GM03348 (cell line): ENCODE measurements at regions not wholly inside any gene's neighbourhood (a gene's known extent, or its start where the extent isn't known, plus 50 kb on each side); places are given as distances from the start of the nearest gene placed in this dataset.
"Not testable (repeated sequence)": the region's sequence is repeated elsewhere in the genome, so short reads cannot be mapped to it uniquely, and the experiment has no call there.

ENCODE experiments used
- DNase-seq: peaks from one replicate; pipeline ENCODE4 v3.0.0; 2012; ENCODE audit warnings: low spot score

DNA sequence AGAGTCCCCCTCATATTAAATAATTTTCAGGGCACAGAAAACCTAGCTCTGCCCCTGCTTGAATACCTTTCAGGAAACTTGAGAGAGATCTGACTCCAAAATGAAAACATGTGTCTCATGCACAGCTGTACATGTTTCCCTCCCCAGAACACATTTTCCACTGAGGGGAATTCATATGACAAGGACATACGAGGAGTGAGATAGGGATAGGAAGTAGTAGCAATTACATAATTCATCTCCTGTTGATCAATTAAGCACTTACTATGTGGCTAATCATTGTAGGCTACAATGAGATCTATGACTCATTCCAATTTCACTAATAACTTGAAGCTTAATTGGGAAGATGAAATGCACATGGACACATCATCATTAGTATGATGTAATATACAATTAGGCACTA lies 302.1 kb downstream of the PCDH11X start:
- not testable (repeated sequence) for DNase-seq

DNA sequence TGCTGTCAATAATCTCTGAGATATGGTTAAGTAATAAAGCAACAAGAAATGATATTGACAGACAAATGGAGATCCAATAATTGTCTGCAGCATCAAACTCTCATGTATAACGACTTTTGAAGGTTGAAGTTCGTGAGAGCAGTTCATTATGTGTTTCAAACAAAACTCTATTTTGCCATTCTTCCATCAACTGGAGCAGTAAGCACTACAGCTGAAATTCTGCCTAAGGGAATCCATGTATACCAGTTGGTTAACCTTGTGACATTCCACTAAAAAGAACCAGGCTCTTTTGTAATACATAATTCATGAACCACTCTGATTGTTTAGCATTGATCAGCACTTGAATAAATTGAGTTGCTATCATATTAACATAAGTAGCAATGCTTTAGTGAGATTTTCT lies 311.6 kb downstream of the PCDH11X start:
- DNase-seq: not testable (repeated sequence)

DNA sequence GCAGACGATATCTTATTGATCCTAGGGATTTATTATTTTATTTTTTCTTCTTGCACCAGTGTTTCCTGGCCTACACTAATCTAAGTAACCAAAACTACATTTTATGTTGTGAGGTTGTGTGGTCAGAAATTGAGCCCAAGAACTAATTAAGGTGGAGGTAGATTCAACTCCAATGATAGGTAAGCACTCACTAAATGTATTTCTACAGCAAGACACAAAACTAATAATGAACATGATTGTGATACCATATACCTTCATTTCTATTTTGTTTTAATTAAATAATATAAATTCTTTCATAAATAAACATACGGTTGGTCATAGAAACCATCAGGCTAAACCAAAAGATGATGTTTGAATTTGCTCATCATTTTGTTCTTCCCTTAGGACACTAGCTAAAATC lies 319.0 kb downstream of the PCDH11X start:
- not testable (repeated sequence) for DNase-seq

DNA sequence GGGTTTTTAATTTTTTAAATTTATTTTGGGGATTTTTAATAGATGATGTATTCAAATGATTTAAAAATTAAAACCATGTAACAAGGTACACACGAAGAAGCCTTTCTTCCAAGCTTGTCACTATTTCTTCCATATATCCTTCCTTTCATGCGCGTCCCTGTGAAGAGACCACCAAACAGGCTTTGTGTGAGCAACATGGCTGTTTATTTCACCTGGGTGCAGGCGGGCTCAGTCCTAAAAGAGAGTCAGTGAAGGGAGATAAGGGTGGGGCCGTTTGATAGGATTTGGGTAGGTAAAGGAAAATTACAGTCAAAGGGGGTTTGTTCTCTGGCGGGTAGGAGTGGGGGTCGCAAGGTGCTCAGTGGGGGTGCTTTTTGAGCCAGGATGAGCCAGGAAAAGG lies 320.9 kb downstream of the PCDH11X start:
- DNase-seq: not testable (repeated sequence)

DNA sequence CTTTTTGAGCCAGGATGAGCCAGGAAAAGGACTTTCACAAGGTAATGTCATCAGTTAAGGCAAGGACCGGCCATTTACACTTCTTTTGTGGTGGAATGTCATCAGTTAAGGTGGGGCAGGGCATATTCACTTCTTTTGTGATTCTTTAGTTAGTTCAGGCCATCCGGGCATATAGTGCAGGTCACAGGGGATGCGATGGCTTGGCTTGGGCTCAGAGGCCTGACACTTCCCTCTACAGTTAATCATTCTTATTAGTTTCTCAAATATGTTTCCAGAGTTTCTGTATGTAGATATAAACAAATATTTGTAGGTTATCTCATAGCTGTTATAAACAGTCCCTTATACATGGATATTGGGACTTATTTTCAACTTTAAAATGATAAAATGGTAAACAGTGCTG lies 326.5 kb downstream of the PCDH11X start:
- not testable (repeated sequence) for DNase-seq

DNA sequence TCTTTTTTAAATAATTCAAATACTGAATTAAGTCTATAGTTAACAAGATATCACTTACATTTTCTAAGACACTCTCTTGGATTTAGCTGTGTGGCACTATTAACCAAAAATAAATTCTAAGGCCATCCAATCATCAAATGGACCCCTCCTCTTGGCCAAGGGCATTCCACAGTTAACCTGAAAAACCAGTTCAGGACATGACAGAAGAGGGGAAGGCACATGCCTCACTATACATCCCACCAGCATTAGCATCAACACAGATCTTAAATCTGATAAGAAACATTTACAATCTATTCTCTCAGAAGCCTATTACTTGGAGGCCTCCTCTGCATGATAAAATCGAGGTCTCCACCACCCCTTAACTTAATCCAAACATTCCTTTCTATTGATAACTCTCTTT lies 327.5 kb downstream of the PCDH11X start:
- not testable (repeated sequence) for DNase-seq

DNA sequence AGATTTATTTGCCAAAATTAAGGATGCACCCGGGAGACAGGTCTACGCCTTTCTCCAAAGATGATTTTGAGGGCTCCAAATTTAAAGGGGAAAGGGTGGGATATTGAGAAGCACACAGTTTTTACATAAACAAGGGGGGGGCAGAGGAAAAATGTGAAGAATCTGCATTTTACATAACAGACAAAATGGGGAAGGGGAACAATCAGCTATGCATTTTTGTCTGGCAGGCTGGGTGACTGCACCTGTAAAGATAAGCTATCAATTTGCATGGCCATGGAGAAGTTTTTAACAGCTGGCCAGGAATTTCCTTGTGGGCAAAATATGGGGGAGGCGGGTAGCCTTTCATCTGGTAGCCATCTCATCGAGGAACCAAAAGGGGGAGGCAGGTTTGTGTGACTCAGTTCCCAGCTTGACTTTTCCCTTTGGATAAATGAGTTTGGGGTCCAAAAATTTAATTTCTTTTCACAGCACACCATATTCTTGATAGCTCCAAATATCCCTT lies 331.3 kb downstream of the PCDH11X start:
- not testable (repeated sequence) for DNase-seq

DNA sequence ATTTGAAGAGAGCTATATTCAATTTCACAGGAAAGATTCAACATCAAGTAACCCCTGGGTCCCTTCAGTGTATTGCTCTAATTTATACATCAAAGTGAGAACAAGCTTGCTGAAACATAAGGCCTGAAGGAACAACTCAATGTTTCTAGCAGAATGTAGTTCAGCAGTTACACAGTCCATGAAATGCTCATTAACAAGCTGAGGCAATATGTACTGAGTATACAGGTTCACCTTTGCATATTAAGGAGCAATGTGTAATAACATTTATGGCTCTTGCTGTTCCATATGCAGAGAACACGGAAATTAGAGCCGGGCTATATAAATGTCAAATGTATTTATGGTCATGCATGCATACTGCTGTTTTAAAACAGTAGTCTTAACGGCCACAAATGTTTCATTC lies 338.5 kb downstream of the PCDH11X start:
- not testable (repeated sequence) for DNase-seq

DNA sequence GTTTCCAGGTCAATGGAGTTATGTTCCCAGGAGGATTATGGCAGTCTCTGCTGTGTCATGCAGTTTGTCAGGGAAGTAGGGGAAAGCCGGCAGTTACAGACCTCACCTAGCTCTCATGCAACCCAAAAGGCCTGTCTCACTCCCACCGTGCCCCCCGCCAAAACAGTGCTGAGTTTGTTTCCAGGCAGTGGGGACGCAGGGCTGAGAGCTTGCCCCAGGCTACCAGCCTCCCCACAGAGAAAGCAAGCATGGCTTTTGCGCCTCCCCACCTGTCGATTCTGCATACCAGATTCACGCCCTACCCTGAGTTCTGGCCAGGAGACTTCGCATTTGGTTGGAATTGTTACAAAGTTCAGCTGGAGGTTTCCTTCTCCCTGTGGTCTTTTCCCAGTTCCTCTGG lies 383.9 kb downstream of the PCDH11X start:
- not testable (repeated sequence) for DNase-seq

DNA sequence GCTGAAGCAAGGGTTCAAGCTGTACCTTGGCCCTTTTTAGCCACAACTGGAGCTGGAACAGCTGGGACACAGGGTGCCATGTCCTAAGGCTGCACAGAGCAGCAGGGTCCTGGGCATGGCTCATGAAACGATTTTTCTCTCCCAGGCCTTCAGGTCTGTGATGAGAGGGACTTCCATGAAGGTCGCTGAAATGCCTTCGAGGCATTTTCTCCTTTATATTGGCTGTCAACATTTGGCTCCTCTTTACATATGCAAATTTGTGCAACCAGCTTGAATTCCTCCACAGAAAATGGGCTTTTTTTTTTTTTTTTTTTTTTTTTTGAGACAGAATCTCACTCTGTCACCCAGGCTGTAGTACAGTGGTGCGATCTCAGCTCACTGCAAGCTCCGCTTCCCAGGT lies 430.8 kb downstream of the PCDH11X start:
- DNase-seq: no peak

DNA sequence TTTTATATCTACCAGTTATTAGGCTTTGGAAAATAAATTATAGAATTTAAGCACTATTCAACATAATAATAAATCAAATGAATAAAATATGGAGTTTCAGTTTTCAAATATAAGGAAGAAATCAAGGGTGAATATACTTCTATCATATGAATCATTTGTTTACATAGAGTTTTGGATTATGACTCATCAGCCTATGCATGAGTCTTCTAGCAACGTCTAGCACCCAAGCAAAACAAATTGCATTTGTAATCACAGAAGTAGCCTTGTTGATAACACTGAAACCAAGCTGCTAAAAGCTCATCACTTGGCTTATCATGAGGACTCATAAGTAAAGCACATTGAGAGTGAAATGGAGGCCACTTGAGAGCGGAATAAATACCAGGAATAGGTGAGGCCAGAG lies 434.6 kb downstream of the PCDH11X start:
- no peak for DNase-seq

DNA sequence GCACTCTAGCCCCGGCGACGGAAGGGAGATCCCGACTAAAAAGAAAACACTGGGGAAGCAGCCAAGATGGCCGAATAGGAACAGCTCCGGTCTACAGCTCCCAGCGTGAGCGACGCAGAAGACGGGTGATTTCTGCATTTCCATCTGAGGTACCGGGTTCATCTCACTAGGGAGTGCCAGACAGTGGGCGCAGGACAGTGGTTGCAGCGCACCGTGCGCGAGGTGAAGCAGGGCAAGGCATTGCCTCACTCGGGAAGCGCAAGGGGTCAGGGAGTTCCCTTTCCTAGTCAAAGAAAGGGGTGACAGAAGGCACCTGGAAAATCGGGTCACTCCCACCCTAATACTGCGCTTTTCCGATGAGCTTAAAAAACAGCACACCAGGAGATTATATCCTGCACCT lies 435.8 kb downstream of the PCDH11X start:
- not testable (repeated sequence) for DNase-seq

DNA sequence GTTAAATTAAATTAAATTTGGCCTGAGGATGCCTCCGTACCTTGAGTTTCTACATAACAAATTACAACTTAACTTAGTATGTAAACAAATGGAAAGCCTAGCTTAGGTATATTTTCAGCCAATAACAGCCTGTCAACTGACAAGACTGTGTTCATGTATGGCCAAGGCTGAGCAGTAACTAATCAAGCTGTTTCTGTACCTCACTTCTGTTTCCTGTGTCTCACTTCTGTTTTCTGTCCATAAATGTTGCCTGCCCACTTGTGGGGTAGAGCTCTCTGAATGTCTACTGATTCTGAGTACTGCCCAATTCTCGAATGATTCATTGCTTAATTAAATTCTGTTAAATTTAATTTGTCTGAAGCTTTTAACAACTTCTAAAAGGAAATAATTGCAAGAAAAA lies 445.2 kb downstream of the PCDH11X start:
- no peak for DNase-seq

DNA sequence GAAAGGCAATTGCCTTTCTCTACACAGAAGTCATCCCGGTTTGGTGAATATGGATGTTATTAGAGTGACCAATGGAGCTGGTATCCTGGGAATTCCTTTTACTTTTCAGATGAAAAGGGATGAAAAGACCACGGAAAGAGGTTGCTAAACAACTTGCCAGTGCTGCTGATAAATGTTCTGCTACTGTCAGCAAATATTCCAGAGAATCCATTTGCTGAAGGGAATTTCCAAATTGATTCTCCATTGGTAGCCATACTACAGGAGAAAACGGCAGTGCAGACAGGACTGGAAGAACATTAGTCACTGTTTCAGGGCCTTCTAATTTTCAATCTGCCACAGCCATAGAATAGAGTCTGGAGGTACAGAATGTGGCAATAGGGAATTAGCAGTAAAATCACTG lies 451.5 kb downstream of the PCDH11X start:
- no peak for DNase-seq

DNA sequence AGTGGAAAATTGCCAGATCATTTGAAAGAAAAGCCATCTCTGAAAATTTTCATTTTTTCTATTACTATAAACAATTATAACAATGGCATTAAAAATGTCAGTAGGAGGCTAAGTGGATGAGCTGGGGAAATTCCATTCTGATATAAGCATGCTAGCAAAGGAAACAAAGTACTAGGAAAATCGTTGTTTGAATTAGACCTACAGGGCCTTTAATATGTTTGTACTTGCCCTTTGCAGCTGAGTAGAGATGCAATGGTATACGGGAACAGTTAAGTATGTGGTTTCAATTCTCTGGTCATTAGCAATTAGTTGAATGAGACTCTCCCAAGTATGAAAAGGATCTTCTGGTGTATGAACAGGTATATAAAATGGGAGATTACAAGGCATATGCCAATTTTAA lies 452.2 kb downstream of the PCDH11X start:
- no peak for DNase-seq

DNA sequence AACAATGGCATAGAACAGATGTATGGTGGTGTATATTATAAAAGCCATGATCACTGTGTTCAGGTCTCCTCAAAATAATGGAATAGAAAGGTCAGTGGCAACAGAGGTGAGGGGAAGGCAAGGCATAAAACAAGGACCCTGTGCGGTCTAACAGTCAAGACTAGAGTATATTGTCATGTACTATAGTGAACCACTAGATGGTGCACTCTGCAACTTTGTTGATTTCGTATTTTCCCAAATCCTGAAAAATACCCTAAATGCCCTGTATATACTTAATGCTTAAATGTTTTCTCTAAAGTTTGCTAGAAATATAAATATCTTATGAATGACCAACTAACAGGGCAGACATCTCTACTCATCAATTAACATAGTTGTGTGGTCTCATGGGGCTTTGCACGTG lies 453.0 kb downstream of the PCDH11X start:
- DNase-seq: no peak

DNA sequence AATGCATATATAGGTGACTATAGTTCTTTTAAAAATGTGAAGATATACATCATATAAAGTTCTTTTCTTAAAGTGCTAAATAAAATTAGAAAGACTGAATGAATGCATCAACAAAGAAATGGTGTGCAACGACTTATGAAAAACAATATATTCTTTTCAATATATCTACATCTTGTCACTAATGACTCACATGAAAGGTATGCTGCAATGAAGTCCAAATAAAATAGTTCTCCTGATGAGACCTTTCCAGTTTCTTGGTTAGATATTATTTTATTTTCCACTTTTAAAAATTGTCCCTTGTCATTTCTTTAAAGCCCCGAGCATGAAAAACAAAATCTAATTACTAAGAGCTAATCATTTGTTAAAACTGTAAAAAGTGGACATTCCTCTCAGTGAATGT lies 462.1 kb downstream of the PCDH11X start:
- DNase-seq: no peak

DNA sequence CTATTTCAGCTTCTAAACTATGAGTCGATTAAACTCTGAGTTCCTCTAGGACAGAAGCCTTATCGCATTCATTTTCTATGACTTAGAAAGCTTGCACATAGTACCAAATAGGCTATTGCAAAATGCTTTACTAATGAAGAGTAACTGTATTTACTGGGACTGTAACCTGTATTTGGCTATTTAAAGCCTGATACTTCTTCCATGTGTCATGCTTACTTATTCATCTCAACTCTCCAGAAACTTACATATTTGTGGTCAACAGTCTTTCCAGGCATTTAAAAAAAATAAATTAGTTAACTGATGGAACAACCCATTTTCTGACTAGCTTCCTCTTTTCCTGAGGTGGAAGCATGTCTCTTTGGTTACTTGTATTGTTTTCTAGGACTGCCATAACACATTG lies 467.9 kb downstream of the PCDH11X start:
- DNase-seq: peak; percentile 0

DNA sequence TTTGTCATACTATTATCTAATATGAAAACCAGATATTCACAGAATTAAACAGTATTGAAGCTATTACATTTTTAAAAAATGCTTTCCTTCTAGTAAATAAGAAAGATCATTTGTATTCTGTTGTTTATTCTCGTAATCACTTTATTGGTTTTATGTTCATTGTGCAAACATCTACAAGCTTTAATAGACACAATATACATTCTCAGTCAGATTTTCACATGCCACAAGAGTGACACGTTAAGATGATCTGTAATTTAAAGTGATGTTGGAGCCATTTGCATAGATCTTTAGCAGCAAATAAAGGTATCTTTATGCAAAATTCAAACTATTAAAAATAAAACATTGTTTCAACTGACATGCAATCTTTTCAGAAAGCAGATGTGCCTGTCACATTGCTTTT lies 469.9 kb downstream of the PCDH11X start:
- no peak for DNase-seq

DNA sequence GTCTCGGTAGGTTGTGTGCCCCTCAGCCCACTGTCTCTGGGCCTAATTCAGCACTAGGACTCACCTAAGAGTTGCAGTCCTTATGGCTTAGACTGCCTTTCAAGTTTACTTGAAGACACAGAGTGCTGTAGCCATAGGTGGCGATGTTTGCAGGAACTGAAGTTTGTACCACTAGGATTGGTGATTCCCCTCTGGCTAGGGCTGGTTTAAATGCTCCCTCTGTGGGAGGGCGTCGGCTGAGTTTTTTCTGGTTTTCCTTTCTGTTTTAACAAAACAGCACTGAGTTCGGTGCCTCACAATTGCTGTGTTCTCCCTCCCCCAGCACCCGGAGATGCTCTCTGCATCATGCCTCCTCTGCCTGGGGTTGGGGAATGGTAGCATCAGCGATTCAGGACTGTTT lies 480.9 kb downstream of the PCDH11X start:
- no peak for DNase-seq

DNA sequence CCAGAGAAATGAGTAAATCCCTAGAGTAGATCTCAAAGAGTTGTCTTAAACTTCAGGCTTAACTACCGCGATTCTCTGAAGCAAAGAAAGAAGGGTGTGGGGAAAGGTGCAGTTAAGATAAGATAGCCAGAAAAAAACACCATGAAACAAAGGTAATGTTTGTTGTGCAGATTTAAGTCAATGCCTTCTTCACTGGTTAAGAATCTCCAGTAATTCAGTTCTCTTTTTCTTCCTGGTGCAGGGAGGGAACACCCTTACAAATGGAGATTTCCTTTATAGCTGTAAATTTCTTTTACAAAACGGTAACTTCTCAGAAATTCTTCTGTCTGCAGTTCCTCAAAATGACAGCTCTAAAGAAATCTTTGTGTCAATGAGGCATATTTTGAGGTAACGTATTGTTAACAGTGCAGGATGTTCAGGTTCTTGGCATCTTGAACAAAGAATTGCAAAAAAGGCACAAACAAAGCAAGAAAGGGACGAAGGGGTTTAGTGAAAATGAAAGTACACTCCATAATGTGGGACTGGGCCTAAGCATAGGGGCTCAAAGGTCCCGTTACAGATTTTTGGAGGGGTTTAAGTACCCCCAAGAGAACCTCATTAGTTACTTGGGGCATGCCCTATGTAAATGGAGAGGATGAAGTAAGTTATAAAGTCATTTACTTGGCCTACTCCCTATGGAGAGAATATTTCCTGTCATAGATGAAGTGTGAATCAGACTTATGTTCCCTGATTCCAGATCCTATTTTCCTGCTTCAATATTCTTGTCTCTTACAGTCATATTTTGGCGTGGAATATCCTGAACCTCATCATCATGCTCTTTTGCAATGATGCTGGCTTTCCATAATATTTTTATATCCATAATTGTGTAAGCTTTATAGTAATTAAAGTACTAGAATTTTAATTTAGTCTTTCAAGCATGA lies 492.0 kb downstream of the PCDH11X start:
- no peak for DNase-seq

DNA sequence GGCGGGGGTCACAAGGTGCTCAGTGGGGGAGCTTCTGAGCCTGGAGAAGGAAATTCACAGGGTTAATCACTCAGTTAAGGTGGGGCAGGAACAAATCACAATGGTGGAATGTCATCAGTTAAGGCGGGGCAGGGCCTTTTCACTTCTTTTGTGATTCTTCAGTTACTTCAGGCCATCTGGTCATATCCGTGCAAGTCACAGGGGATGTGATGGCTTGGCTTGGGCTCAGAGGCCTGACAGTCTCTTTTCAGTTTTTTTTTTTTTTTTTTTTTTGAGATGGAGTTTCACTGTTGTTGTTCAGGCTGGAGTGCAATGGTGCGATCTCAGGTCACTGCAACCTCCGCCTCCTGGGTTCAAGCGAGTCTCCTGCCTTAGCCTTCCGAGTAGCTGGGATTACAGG lies 499.4 kb downstream of the PCDH11X start:
- DNase-seq: not testable (repeated sequence)

DNA sequence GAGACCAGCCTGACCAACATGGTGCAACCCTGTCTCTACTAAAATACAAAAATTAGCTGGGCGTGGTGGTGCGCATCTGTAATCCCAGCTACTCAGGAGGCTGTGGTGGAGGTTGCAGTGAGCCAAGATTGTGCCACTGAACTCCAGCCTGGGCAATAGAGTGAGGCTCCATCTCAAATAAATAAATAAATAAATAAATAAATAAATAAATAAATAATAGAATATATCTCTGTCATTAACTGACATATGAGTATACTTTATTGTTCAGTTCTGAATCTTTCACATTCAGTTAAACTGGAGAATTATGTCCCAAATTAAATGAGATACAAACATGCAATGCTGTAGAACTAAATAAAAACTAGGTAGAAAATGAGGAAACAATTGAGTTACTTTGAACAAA lies 501.2 kb downstream of the PCDH11X start:
- not testable (repeated sequence) for DNase-seq

DNA sequence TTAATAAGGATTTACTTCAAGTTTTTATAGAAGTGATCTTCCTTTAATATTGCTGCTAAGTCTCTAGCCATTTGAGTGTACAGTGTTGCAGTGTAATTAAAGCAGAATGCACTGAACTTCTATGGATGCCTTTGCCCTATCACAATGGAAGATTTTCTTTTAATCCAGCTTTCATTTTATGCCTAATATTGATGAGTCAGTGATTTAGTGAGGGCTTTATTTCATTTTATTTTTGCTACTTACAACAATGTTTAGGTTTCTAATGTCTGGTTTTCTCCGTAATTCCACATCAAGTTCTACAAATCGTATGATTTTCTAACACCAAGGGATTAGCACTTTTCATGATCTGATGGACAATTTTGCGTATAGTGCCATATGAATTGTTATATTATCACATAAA lies 504.1 kb downstream of the PCDH11X start:
- no peak for DNase-seq
